ENCODE measurements at regions not wholly inside any gene's neighbourhood (a gene's known extent, or its start where the extent isn't known, plus 50 kb on each side); places are given as distances from the start of the nearest gene placed in this dataset.

DNA sequence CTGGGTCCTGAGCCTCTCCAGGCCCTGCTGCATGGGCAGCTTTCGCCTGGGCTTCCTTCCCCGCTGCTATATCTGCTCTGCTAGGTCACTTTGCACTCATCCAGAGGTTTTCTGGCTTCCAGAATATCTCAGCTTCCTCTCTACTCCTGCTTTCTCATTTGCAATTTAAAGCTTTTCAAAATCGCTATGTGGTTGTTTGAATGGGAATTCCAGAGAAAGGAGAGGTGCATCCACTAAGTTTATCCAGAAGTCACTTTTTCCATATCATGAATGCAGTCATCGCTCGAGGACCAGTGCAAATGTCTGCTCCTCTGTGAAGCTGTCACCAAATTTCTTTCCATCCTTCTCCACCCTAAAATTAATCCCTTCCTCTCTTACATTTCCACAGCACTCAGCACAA is 61.2 kb downstream of the SOD2 start:
- TF ChIP-seq POLR2A (IDR thresholded peaks at IDR 0.05), result no peak
- TF ChIP-seq, protein P1, sequence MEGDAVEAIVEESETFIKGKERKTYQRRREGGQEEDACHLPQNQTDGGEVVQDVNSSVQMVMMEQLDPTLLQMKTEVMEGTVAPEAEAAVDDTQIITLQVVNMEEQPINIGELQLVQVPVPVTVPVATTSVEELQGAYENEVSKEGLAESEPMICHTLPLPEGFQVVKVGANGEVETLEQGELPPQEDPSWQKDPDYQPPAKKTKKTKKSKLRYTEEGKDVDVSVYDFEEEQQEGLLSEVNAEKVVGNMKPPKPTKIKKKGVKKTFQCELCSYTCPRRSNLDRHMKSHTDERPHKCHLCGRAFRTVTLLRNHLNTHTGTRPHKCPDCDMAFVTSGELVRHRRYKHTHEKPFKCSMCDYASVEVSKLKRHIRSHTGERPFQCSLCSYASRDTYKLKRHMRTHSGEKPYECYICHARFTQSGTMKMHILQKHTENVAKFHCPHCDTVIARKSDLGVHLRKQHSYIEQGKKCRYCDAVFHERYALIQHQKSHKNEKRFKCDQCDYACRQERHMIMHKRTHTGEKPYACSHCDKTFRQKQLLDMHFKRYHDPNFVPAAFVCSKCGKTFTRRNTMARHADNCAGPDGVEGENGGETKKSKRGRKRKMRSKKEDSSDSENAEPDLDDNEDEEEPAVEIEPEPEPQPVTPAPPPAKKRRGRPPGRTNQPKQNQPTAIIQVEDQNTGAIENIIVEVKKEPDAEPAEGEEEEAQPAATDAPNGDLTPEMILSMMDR (IDR thresholded peaks at IDR 0.05), result no peak

Data from thyroid gland (tissue), 4 donors.